H1 (cell line): ENCODE measurements at regions not wholly inside any gene's neighbourhood (a gene's known extent, or its start where the extent isn't known, plus 50 kb on each side); places are given as distances from the start of the nearest gene placed in this dataset.

Experiments used
- CTCF ChIA-PET: fragments of 300-600 bp; sonication (Branson Sonifier 250); formaldehyde crosslinking; loops from one replicate; lab custom pipeline; 2021; ENCODE audit not compliant: partially characterized antibody; lab: Charles Lee
- POLR2A ChIA-PET: fragments of 300-600 bp; sonication (Branson Sonifier 250); formaldehyde crosslinking; loops from one replicate; lab custom pipeline; 2021; ENCODE audit warnings: inconsistent platforms; ENCODE audit not compliant: partially characterized antibody; lab: Charles Lee
- DNase-seq, 2 experiments: peaks; one replicate each; pipeline versions ENCODE4 v3.0.0 to v3.0.0-alpha.2; 2010 to 2022; ENCODE audit warnings: low spot score in 2 of 2, low read depth in 1 of 2, mixed read lengths in 1 of 2
- FAIRE-seq: peaks from 2 replicates; lab custom pipeline; 2011; peaks lifted over from hg19 to GRCh38; lab: Jason Lieb, UNC
- H2AFZ ChIP-seq: 2 replicates; pipeline ENCODE4 v1.8.1; 2012; ENCODE audit warnings: low read length, inconsistent platforms
- H2AK5ac ChIP-seq: 2 replicates; pipeline ENCODE4 v1.6.1; 2013; ENCODE audit warnings: low read depth, low read length
- H2BK120ac ChIP-seq: replicated peaks from 2 replicates; pipeline ENCODE3; 2013; ENCODE audit warnings: low read depth, low read length, inconsistent platforms
- H2BK12ac ChIP-seq: 2 replicates; pipeline ENCODE4 v1.6.1; 2013; ENCODE audit warnings: low read depth, low read length
- H2BK15ac ChIP-seq: 2 replicates; pipeline ENCODE4 v1.6.1; 2013; ENCODE audit warnings: low read length
- H2BK20ac ChIP-seq: 2 replicates; pipeline ENCODE4 v1.6.1; 2013; ENCODE audit warnings: low read length
- H2BK5ac ChIP-seq: 2 replicates; pipeline ENCODE4 v1.6.1; 2013; ENCODE audit warnings: low read depth, low read length
- H3K14ac ChIP-seq: 2 replicates; pipeline ENCODE4 v1.6.1; 2013; ENCODE audit warnings: inconsistent platforms; ENCODE audit not compliant: insufficient read length
- H3K18ac ChIP-seq: 2 replicates; pipeline ENCODE4 v1.6.1; 2013; ENCODE audit warnings: low read length; ENCODE audit errors: extremely low read depth
- H3K23ac ChIP-seq: 2 replicates; pipeline ENCODE4 v1.6.1; 2013; ENCODE audit warnings: inconsistent platforms; ENCODE audit not compliant: insufficient read length
- H3K23me2 ChIP-seq: 2 replicates; pipeline ENCODE4 v1.6.1; 2013; ENCODE audit warnings: low read depth, low read length
- H3K27ac ChIP-seq: 2 replicates; pipeline ENCODE4 v1.6.1; 2011; ENCODE audit warnings: low read depth, low read length, inconsistent platforms
- H3K27me3 ChIP-seq, 4 experiments: replicated peaks in 1 of 4; 1 replicate in 1 of 4; 2 replicates in 3 of 4; pipeline versions ENCODE4 v1.6.1 to v1.8.1; 2011 to 2013; ENCODE audit warnings: low read length in 3 of 4, mild to moderate bottlenecking in 3 of 4, inconsistent platforms in 2 of 4, mixed read lengths in 2 of 4, moderate library complexity in 1 of 4; ENCODE audit not compliant: control insufficient read depth in 3 of 4, insufficient read depth in 3 of 4; ENCODE audit errors: extremely low read depth in 1 of 4
- H3K36me3 ChIP-seq, 4 experiments: 2 replicates each; pipeline versions ENCODE4 v1.6.1 to v1.8.1; 2011 to 2013; ENCODE audit warnings: mild to moderate bottlenecking in 4 of 4, low read length in 3 of 4, moderate library complexity in 2 of 4, control low read depth in 1 of 4, inconsistent platforms in 1 of 4; ENCODE audit not compliant: insufficient read depth in 4 of 4, control insufficient read depth in 2 of 4
- H3K4ac ChIP-seq: replicated peaks from 2 replicates; pipeline ENCODE3; 2013; ENCODE audit warnings: low read length, low read depth, mixed read lengths, inconsistent platforms; ENCODE audit not compliant: insufficient read length
- H3K4me1 ChIP-seq, 4 experiments: replicated peaks in 1 of 4; 1 replicate in 1 of 4; 2 replicates in 3 of 4; pipeline versions ENCODE4 v1.6.1 to v1.8.1; 2011 to 2013; ENCODE audit warnings: low read length in 3 of 4, inconsistent platforms in 2 of 4, mixed read lengths in 1 of 4; ENCODE audit not compliant: insufficient read depth in 4 of 4, control insufficient read depth in 3 of 4
- H3K4me2 ChIP-seq, 2 experiments: 2 replicates each; pipeline versions ENCODE4 v1.6.1 to v1.8.1; 2011 to 2013; ENCODE audit warnings: low read depth in 2 of 2, low read length in 2 of 2, control low read depth in 1 of 2, inconsistent platforms in 1 of 2, mild to moderate bottlenecking in 1 of 2; ENCODE audit not compliant: insufficient read depth in 1 of 2
- H3K4me3 ChIP-seq, 4 experiments: fragments of 200-600, 300-600 bp in 1 of 4; sonication (generic), shearing (Covaris generic), sonication (Bioruptor Twin) in 1 of 4; 2 replicates each; pipeline versions ENCODE4 v1.5.1 to v1.8.1; 2011 to 2016; ENCODE audit warnings: low read length in 4 of 4, low read depth in 3 of 4, control low read depth in 2 of 4, inconsistent platforms in 2 of 4, mild to moderate bottlenecking in 2 of 4, mixed read lengths in 1 of 4, moderate library complexity in 1 of 4; ENCODE audit not compliant: insufficient read depth in 2 of 4; ENCODE audit errors: extremely low read depth in 1 of 4
- H3K56ac ChIP-seq: replicated peaks from 2 replicates; pipeline ENCODE3; 2013; ENCODE audit warnings: low read depth, mild to moderate bottlenecking, mixed read lengths, low read length, inconsistent platforms; ENCODE audit not compliant: insufficient read length
- H3K79me1 ChIP-seq: 2 replicates; pipeline ENCODE4 v1.6.1; 2013; ENCODE audit warnings: low read depth, low read length, control low read depth
- H3K79me2 ChIP-seq, 2 experiments: 2 replicates each; pipeline versions ENCODE4 v1.6.1 to v1.8.1; 2012 to 2013; ENCODE audit warnings: low read length in 2 of 2, mild to moderate bottlenecking in 2 of 2, inconsistent platforms in 1 of 2; ENCODE audit not compliant: insufficient read depth in 2 of 2, control insufficient read depth in 1 of 2
- H3K9ac ChIP-seq, 4 experiments: replicated peaks in 1 of 4; 1 replicate in 1 of 4; 2 replicates in 3 of 4; pipeline versions ENCODE4 v1.6.1 to v1.8.1; 2011 to 2013; ENCODE audit warnings: low read depth in 3 of 4, low read length in 3 of 4, control low read depth in 2 of 4, mild to moderate bottlenecking in 2 of 4, moderate library complexity in 2 of 4, inconsistent platforms in 1 of 4; ENCODE audit errors: extremely low read depth in 1 of 4
- H3K9me3 ChIP-seq, 2 experiments: 2 replicates each; pipeline versions ENCODE4 v1.6.1 to v1.8.1; 2012 to 2013; ENCODE audit warnings: mild to moderate bottlenecking in 2 of 2, moderate library complexity in 2 of 2, control low read depth in 1 of 2, inconsistent platforms in 1 of 2, low read depth in 1 of 2, low read length in 1 of 2, mixed read lengths in 1 of 2; ENCODE audit not compliant: insufficient read depth in 2 of 2
- H4K20me1 ChIP-seq, 2 experiments: replicated peaks in 1 of 2; 2 replicates each; pipeline versions ENCODE3 to v1.8.1; 2011 to 2013; ENCODE audit warnings: inconsistent platforms in 2 of 2, low read length in 2 of 2, mild to moderate bottlenecking in 1 of 2; ENCODE audit not compliant: insufficient read depth in 2 of 2, control insufficient read depth in 1 of 2
- H4K5ac ChIP-seq: 2 replicates; pipeline ENCODE4 v1.6.1; 2013; ENCODE audit warnings: low read length, low read depth, mixed read lengths, inconsistent platforms; ENCODE audit not compliant: insufficient read length
- H4K8ac ChIP-seq: 2 replicates; pipeline ENCODE4 v1.8.0; 2013; ENCODE audit warnings: mild to moderate bottlenecking, moderate library complexity, low read length, inconsistent platforms; ENCODE audit not compliant: insufficient read depth; ENCODE audit errors: extremely low read depth
- H4K91ac ChIP-seq: replicated peaks from 2 replicates; pipeline ENCODE3; 2013; ENCODE audit warnings: low read length, mixed read lengths, inconsistent platforms; ENCODE audit not compliant: insufficient read length
- EP300 ChIP-seq, 2 experiments: IDR thresholded peaks; 1 replicate in 1 of 2; 2 replicates in 1 of 2; pipeline ENCODE4 v1.6.1; 2011 to 2012; ENCODE audit warnings: low read depth in 2 of 2, low read length in 2 of 2, mild to moderate bottlenecking in 2 of 2, borderline replicate concordance in 1 of 2, inconsistent platforms in 1 of 2, moderate library complexity in 1 of 2
- JUN ChIP-seq: IDR thresholded peaks from 2 replicates; pipeline ENCODE4 v1.6.1; 2011; ENCODE audit warnings: low read depth, mild to moderate bottlenecking, improper control_type of control experiment, low read length
- POLR2A ChIP-seq, 2 experiments: IDR thresholded peaks; 1 replicate in 1 of 2; 2 replicates in 1 of 2; pipeline ENCODE4 v1.6.1; 2011; ENCODE audit warnings: low read depth in 2 of 2, low read length in 2 of 2, mild to moderate bottlenecking in 2 of 2; ENCODE audit errors: control extremely low read depth in 1 of 2
- WGBS, 2 experiments: shearing (Covaris generic) in 1 of 2; methylation state at CpG; one replicate each; pipeline versions ENCODE4 v1.1.6 to v1.1.7; 2013 to 2015; ENCODE audit warnings: low lambda C conversion rate in 2 of 2, mixed read lengths in 2 of 2, inconsistent platforms in 1 of 2, low coverage in 1 of 2, missing lambda C conversion rate in 1 of 2; ENCODE audit not compliant: insufficient replicate concordance in 2 of 2, insufficient coverage in 1 of 2, insufficient read length in 1 of 2; ENCODE audit errors: extremely low coverage in 1 of 2, missing lambda C conversion rate in 1 of 2; 5-methylcytosine and 5-hydroxymethylcytosine counted together

DNA sequence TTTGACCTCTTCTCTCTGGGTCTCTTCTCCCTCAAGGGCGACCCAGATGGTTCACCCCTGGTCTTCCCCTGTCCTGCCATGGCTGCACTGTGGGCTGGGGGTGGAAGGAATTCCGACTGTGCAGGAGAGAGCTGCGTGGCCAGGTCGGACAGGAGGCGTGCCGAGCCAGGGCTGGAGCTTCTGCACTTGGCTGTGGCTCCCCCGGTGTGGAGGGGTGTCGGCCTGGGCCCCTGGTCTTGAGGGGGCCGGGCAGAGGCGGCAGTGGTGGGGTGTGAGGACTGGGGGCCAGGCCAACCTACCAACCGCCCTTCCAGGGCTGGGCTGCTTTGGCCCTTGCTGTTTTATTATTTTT is 74.9 kb upstream of the SHH start:
- H3K4ac ChIP-seq = no peak overlapping the region
- TF ChIP-seq EP300 (IDR thresholded peaks at IDR 0.05; ENCODE audit: borderline replicate concordance in 1 of 2, low read depth in 2 of 2, low read length in 2 of 2) (no peak), POLR2A (IDR thresholded peaks at IDR 0.05; ENCODE audit: control extremely low read depth in 1 of 2, low read depth in 2 of 2, low read length in 2 of 2) (no peak), JUN (no peak)
- H3K23me2 ChIP-seq = peaks cover 14% of the 10 kb centered on the region; the same call in 1 of the 2 replicates
- no peaks in the 10 kb centered on the region; the same call in 1 of the 2 replicates for H3K79me1 ChIP-seq
- no peak overlapping the region for H2BK20ac ChIP-seq
- H3K4me1 ChIP-seq = peaks cover 0 to 9% (median 0%) of the 10 kb centered on the region in 4 experiments; a peak in 1 of 7 replicates
- no peak overlapping the region for H4K8ac ChIP-seq
- DNase-seq (no peak), FAIRE-seq (no peak)
- H4K20me1 ChIP-seq = peaks cover 0 to 4% of the 10 kb centered on the region in 2 experiments
- no peak overlapping the region for H2BK120ac ChIP-seq
- no peaks in the 10 kb centered on the region for H3K36me3 ChIP-seq
- no peak overlapping the region for H4K5ac ChIP-seq
- no peaks in the 10 kb centered on the region; a peak in 1 of 7 replicates for H3K27me3 ChIP-seq
- H2AK5ac ChIP-seq = no peak overlapping the region
- H2AFZ ChIP-seq = no peak overlapping the region
- H3K79me2 ChIP-seq = no peaks in the 10 kb centered on the region
- no peak overlapping the region for H3K27ac ChIP-seq
- no peak overlapping the region for H2BK5ac ChIP-seq
- no peak overlapping the region for H3K23ac ChIP-seq
- no peak overlapping the region for H2BK15ac ChIP-seq
- H3K9me3 ChIP-seq = peaks cover 11 to 14% of the 10 kb centered on the region in 2 experiments; a peak in 2 of 4 replicates
- no peak overlapping the region for H4K91ac ChIP-seq
- H3K9ac ChIP-seq = no peak overlapping the region
- no peak overlapping the region for H3K4me2 ChIP-seq
- CTCF ChIA-PET = no interaction called here
- H2BK12ac ChIP-seq = no peak overlapping the region
- H3K4me3 ChIP-seq = no peak overlapping the region
- POLR2A ChIA-PET = no interaction called here
- no peak overlapping the region for H3K18ac ChIP-seq
- no peak overlapping the region for H3K56ac ChIP-seq
- no peak overlapping the region for H3K14ac ChIP-seq
- WGBS, 2 experiments = 84% methylated on average over 5 of the region's 11 CpGs; no CpG with 5 or more reads in 1 of the 2 experiments
